HUDEP-2 (cell line): ENCODE measurements at regions not wholly inside any gene's neighbourhood (a gene's known extent, or its start where the extent isn't known, plus 50 kb on each side); places are given as distances from the start of the nearest gene placed in this dataset.

Experiments
- DNase-seq, 76 experiments: peaks; one replicate each; lab custom pipeline; 2025; ENCODE audit not compliant: unreplicated experiment in 76 of 76; lab: John Stamatoyannopoulos, UW

DNA sequence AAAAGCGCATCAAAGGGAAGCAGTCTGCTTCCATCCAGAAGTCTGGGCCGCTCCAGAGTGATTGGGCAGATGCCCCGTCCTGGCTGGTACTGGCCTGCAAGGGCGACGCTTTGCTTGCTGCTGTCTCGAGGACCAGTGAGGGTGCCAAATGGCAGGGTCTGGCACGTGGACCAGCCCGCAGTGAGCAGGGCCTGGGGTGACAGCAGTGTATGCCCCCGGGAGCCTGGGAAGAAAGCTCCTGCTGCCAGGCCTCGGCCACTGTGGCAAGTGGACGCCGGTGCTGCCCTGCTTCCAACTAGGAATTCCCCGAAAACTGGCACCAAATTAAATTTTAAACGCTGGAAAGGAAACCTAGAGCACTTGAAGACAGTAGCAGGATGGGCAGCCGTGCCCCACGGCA lies 357.0 kb upstream of the MKI67 start:
- DNase-seq = no peak

DNA sequence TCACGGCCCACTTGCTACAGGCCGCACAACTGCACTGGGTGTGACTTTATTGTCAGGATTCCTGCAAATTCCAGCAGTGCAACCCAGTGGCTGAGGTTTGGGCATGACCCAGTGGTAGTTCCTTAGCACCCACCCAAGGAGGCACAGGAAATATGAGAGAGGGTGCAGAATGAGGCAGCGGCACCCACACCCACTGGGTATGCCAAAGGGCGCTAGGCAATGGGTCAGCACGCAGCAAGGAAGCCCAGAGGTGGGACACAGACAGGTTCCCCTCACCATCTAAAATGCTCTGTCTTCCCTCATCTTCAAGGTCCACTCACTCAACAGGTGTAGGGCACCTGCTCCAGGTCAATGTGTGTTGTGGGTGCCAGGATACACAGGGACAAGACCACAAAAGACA lies 357.8 kb upstream of the MKI67 start:
- DNase-seq = no peak

DNA sequence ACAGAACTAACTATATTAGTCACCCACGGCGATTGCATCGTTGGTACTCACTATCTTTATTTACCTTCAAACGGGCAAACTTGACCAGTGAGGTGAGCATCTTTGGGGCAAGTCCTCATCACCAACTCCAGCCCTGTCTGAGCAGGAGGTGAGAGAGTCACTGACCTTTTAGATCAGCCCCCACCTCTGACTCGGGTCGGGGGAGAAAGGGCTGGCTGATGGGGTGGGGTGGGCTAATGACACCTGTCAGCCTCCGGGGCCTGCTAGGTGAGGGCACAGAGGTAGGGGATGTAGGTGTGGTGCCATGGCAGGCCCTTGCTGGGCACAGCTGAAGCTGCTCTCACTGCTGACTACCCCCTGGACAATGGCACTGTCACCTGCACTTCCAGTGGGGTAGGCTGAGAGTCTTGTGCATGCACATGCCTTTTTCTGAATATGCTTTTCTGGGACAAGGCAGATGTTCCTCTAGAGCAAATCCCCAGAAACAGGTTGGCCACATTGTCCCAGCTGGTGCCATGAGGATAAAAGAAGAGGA lies 359.5 kb upstream of the MKI67 start:
- DNase-seq = no peak

DNA sequence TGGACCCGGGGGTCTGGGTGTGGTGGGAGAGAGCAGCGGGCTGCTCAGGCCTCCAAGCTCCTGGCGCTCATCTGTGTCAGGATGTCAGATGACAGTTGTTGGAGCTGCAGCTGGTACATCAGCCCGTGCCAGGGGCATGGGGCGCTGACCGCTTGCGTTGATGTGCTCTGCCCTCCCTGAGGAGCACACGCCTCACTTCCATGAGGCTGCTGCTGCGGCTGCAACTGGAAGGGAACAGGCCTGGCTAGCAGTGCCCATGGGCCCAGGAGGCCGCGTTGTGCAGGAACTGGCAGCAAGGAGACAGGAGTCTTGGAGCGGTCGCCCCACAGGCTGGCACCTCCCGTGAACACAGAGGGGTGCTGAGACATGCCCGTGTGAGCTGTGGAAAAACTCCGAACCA lies 361.3 kb upstream of the MKI67 start:
- DNase-seq = no peak

DNA sequence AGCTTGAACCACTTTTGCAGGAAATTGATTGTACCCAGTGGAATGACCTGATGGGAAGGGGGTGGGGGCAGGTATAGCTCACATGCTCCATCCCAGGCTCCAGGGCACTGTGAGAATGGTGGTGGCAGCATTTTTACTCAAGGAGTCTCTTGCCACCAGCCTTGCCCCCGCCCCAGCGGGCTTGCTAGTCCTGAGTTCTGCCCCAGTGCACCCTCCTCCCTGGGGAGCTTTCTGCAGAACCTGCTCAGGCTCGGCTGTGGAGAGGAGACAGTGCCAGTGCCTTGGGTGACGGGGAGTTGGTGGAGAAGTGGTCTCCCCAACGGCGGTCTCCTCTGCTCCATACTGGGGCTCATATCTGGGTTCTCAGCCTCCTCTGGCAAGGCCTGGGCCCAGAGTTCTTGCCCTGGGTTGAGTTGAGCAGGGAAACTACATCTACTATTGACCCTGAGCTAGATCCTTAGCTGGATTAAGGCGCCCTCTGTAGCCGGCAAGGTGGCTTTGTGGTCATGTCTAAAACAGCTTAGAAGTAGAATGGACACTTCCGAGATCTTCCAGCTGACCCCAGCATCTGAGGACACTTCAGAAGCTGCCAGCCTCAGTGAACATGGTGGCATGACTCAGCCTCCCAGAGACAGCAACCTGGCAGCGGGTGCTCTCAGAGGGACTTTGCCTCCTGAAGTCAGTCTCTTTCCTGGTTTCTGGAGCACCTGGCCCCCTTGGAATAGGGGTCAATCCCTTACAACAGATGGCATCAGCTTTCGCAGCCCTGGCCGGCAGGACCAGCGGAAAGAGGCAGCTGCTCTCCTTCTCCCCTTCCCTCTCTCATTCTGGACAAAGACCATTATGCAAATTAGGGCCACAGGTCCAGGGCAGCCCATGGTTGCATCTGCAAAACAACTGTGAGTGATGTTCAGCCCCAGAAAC lies 363.4 kb upstream of the MKI67 start:
- DNase-seq = no peak

DNA sequence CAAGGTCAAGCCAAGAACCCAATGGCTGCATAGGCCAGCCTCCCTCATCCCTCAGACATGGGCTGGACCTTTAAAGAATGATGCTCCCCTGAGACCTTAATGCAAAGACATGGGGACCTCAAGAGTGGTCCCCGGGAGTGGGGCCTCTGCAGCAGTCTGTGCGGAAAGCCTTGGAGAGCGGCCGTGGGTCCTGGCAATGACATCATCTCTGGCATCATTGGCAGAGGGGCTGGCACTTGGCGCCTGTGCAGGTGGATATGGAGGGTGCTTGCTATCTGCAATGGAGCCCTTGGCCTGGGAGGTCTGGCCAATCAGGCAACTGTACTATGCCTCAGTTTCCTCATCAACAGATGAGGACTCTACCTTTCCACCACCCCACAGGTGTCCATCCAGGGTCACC lies 365.5 kb upstream of the MKI67 start:
- DNase-seq = no peak

DNA sequence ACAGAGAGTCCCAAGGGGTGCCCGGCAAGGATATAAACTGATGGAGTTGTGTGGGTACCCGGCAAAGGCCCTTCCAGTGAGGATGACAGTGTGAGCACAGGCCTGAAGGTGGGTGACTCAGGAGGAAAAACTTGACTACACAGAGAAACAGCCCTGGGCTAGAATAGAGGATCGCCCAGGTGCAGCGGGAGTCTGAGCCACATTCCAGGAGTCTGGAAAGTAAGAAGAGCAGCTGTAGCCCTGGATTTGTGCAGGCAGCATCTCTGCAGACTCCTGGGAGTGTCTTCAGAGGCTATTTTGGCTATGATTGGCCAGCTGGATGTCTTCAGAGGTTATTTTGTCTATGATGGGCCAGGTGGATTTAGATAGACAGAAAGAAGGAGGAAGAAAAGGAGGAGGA lies 367.6 kb upstream of the MKI67 start:
- no peak for DNase-seq

DNA sequence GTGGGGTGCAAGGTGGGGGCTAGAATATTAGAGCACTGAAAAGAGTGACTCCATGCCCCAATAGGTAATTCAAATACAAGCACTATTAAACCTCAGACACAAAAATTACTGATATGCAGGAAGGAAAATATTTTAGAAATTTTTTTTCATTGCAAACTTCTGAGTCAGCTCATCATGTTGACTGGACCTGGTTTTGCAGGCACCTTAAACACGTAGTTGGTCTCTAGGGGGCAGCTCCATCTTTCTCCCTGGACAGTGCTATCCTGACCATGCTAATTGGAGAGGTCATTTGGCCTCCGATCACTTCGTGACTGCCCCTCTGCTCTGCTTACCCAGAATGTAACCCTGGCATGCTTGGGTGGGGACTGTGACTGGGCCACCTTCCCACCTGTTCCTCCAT lies 368.4 kb upstream of the MKI67 start:
- no peak for DNase-seq

DNA sequence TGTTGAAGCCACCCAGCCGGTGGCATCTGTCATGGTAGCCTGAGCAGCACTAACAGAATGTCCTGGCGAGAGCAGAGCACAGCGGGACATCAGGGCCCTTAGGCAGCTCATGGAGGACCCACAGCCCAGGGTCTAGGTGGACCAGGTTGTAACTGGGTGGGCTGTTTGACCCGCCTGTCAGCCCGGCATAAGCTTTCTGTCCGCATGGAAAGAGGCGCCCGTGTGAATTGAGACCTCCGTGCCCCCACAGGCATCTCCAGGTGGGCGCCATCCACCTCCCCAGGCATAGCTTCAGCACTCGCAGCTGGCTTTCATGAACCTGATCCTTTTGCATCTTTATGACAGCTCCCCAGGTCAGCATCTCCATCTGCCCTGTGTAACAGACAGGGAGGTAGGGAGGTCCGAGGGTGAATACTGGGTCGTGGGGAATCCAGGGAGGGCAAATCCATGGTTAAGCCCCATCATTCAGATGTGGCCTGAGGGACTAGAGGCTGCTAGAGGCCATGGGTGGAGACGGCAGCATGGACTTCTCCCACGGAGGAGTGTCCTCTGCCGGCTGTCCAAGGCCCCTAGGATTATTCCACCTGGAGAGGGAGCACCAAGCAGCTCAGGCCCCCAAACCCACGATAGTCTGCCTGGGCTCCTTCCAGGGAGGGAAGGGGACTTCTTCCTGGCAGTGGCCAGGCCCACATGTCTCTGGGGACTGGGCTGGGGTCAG lies 371.6 kb upstream of the MKI67 start:
- DNase-seq = no peak

DNA sequence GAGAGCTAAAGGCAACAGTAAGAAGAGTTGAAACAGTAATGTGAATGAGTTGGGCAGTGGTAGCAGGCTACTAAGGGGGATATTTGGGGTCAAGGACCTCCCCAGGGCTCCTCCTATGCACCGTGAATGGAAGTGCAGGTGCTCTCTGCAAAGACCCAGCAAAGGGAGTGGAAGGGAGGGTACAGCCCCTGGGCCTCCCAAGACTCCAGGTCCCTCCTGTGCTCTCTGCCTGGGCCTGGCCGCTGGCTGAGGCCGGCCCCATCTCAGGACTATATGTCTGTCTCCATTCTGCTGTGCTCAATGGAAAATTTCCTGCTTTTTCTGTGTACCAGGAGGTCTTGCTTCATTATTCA lies 372.1 kb upstream of the MKI67 start:
- no peak for DNase-seq

DNA sequence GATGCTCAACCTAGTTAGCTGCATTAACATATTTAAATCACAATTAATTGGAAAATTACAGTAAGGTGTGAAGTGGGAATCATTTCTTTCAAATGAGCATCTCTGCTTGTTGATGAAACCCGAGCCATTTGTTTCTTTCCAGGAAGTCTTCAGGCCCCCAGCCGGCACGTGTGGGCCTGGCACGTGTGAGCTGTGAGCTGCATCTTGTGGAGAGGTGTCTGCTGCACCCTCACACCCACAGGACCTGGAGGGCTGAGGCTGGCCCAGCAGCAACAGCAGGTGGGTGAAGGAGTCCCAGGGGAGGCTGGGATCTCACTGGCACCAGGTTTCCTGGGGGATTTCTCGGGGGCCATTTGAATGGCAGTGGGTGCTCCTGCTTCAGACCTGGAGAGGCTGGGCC lies 372.5 kb upstream of the MKI67 start:
- no peak for DNase-seq

DNA sequence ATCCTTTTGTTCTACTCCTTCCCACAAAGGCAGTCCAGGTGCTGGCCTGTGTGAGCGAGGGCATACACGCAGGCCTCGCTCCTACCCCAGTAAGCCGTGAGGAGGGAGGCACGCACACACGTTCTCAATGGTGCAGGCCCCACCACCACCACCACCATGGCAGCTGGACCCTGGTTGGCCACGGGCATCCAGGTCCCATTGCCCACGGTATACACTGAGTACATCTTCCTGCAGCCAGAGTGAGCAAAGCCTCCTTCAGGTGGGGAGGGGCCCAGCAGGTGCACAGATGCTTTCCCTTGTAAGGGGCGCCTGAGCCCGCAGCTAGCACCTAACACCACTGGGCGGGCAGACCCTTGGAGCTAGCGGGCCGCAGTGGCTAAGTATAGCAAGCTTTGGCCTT lies 373.3 kb upstream of the MKI67 start:
- DNase-seq = no peak

DNA sequence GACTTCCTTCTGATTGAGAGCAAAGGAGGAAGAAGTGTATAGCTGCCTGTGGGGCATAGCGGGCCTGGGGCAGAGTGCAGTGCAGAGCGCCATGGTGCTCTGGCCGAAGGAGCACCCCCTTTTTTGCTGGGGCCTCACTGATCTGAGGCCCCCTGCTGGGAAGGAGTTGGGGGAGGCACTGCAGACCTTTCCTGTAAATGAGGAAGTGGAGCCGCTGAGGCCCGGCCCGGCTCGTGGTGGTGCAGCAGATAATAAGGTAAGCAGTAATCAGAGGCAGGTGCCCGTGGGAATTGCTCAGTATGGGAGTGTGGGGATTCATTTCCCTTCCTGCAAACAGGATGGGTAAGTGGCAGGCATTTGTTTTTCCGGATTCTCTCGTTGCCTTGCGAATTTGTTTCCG lies 373.7 kb upstream of the MKI67 start:
- DNase-seq = no peak

DNA sequence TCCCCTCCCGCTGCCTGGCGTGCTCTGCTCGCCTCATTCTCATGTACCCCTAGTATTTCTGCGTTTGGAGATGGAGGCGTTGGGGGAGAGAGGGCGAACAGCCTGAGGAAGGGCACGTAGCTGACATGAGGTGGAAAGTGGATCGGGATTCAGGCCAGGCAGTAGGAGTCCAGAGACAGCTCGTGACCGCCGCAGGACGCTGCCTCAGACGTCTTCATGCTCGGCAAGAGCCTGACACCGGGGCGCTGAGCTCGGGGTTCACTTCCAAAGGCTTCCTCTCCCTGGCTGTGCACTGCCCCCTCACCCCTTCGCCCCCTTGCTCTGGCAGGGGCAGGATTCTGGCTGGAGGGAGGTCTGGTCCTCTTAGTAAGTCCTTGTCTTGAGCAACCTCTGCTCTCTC lies 374.4 kb upstream of the MKI67 start:
- DNase-seq = no peak

DNA sequence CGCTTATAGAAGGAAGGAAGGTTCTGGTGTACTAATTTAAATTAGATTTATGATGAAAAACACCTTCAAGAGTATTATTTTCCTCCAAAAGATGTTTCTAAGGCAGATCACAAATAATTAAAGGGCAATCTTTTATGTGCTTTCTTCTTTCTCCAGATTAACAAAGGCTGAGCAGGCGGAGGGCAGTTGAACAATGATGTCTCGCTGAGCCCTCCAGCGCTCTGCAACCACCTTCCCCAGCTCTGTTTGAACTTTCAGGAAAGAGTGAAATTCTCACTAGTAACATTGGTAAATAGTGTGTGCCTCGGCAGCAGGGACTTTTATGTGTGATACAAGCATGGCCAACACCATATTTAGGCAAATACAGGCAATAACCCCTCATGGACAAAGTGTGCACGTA lies 379.1 kb upstream of the MKI67 start:
- no peak for DNase-seq

DNA sequence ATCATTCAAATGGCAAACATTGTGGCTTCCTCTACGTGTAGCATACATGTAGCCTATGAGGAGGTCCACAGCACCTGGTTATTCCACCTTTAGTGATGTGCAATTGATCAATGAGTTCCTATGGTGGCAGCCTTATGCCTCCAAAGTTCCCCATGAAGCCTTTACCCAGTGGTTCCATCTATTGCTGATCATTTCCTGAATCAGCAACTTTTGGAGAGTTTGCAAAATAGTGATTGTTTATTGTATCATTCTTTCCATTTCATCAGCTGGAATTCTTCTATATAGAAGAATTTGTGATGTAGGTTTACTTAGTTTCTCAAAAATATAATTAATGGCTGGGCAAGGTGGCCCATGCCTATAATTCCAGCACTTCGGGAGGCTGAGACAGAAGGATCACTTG lies 380.2 kb upstream of the MKI67 start:
- DNase-seq = no peak

DNA sequence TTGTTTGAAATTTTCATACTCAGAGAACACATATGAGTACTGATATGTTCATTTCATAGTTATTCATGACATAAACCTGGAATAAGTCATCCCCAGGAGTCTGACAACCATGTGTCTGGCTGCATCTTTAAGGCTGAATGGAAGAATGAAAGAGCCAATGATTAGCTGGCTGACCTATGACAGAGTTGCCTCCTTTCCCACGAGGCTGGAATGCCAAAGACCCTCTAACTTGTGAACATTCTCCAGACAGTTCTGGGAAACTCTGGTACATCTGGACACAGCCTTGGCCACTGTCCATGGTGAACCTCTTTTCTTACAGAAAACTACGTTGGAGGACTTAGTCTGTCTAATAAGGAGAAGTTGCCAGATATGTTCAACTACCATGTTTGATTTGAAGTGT lies 380.8 kb upstream of the MKI67 start:
- no peak for DNase-seq

DNA sequence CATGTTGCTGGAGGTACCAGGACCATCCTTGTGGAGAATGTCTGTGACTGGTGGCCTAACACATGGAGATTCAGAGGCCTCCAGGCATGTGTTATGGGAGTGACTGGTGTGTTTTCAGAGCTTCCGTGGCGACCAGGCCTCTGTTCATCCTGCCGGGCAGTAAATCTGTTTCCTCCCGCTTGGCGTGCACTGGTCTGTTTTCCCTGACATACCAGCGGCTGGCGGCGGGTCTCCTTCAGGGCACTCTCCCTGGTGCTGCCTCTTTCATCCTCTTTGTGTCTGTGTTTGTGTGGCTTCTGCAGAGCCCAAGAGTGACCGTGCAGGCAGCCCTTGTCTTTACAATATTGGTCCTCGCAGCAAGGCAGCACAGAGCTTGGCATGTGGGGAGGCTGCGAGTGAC lies 385.1 kb upstream of the MKI67 start:
- DNase-seq = no peak

DNA sequence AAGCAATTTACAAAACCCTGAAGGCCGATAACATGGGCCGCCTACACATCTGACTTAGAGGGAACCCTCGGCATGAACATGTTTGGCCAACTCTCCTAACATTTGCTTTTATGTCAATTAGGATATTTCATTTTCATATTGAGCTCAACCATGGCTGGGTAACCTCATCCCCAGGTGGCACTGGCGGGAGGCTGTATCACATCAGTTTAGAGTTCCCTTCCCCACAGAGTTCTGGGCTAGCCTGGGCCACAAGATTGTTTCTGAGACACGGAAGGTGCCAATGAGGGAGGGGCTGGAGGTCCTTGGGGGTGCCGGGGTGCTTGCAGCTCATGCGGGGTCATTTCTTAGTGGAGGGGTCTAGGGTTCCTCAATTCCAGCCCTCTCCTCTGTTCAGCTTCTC lies 386.5 kb upstream of the MKI67 start:
- no peak for DNase-seq

DNA sequence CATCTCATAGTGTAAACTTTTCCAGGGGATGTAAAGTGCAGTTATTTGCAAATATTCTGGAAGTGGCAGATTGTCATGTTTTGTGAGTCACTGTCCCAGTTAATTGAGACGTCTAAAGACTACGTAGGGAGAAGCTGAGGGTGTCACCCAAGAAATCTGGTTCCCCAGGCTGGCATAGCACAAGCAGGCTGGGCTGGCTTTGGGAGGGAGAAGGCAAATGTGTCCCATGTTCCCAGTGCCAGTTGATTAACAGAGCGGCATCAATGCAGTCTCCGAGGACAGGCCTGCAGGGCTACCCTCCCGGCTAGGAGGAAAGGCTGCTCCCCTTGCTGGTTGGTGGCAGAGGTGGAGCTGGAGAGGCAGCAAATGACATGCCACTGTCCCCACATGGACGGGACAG lies 388.3 kb upstream of the MKI67 start:
- no peak for DNase-seq

DNA sequence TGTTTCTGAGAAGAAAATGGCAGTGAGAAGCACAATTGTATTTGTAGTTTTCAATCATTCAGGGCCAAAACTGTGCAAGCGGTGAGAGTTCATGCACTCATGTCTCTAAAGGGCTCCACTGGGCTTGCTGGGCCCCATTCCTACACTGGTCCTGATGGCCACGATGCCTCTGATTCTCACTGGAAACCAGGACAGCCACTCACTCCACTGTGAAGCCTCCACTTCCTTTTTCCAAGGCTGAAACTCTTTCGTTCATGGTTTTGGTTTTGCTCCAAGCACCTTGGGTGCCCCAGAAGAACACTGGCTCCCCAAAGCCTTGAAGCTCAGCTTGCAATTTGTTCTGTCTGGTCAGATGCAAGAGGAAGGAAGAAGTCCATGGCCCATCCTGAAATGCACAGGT lies 390.0 kb upstream of the MKI67 start:
- no peak for DNase-seq

DNA sequence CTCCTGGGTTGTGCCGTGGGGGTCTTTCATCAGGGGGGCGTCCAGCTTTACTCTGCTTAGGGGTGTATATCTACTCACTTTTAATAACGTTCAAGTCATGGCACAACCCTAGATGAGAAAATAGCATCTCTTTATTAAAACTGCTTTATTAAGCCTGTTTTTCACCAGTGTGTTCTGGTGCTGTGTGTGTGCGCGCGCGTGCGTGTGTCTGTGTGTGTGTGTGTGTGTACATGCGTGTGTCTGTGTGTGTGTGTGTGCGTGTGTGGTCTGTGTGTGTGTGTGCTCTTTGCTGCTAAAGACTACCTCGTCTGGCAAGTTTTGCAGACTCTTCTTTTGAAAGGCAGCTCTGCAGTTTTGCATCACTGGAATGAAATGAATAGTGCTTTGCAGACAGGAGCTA lies 390.9 kb upstream of the MKI67 start:
- no peak for DNase-seq
